GM19099 (cell line): ENCODE measurements at regions not wholly inside any gene's neighbourhood (a gene's known extent, or its start where the extent isn't known, plus 50 kb on each side); places are given as distances from the start of the nearest gene placed in this dataset.

ENCODE experiments used
- POLR2A ChIP-seq: IDR thresholded peaks from 3 replicates; pipeline ENCODE4 v1.6.1; 2011; ENCODE audit warnings: low read depth; ENCODE audit not compliant: insufficient read length; ENCODE audit errors: extremely low read depth

DNA sequence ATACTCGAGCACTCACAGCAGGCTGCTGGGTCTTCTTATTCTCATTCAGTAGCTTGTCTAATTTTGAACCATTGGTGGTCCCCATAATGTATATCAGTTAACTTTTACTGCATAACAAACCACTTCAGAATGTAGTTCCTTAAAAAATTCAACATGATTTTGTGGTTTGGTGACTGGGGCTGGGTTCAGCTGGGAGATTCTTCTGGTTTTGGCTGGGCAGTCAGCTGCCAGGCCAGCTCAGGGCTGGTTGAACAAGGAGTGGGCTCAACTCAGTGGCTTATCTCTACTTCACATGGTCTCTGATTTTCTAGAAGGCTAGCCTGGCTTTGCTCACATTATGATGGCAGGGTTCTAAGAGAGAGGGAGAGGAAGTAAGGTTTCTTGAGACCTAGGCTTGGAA is 292.4 kb upstream of the CHD6 start:
- TF ChIP-seq POLR2A = no peak

DNA sequence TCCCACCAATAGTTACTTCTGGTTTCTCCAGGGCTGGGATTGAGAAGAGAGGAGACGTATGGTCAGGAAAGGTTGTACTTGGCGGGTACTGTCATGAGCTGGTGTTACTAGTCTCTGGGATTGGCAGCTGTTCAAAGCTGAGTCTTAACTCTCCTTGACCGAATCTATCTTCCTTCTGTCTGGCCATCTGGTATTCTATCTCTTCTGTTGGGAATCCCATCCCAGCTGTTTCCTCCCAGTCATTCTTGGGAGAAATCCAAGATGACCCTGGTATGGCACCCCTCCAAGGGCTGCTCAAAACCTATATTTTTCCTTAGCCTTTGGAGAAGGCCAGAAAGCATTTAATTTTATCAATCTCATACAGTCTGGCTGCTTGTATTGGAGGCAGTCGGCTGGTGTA is 287.0 kb upstream of the CHD6 start:
- no peak for TF ChIP-seq POLR2A

DNA sequence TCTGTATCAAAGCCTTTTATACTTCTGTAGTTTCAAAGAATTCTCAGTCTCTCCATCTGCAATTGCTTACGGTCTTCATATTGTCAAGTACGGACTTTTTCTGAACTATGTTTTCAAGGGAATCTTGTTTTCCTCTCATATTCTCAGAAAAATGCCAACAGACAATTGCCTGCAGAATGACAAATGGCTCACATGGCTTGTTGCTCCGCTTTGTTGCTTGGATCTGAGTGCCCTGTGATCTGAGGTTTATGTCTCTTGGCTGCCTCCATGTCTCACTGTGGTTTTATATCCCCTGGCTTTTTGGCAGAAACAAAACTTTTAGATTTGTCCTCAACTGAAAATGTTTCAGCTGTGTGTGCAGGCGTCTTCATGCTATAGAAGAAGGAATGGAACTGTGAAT is 285.4 kb upstream of the CHD6 start:
- no peak for TF ChIP-seq POLR2A

DNA sequence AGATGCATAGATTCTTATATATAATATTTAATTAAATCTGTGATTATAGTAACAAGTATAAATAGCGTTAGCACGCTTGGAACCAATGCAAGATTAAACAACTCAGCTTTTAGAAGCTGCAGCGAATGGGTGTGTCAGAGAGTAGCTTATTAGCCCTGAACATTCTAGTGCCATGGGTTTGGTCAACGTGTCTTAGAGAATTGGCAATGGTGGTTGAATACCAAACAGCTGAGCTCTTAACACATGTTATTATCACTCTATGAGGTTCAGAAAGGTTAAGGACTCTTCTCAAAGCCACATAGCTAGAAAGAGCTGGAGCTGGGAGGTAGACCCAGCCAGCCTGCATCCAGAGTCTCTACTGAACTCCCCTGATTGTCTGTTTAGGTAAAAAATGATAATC is 284.2 kb upstream of the CHD6 start:
- TF ChIP-seq POLR2A = no peak

DNA sequence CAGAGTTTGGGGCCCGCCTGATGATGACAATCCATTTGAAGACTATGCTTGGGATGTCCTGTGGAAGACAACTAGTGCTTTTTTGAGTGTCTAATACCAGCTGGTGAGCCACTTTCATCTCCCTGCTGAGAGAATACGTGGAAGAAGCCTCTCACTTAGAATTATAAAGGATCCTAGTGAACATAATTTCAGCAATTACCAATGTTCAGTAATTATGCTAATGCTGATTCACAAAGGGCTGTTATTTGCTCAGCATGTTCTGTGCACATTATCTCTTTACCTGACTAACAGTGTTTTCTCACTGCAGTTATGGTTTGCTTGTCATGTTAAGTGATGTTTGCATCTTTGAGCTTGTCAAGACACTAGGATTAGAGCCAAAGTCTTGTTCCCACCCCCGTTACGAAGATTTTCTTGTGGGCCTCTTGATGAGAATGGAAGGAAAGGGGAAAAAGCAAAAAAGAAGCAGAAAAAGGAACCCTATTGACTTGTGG is 282.1 kb upstream of the CHD6 start:
- no peak for TF ChIP-seq POLR2A

DNA sequence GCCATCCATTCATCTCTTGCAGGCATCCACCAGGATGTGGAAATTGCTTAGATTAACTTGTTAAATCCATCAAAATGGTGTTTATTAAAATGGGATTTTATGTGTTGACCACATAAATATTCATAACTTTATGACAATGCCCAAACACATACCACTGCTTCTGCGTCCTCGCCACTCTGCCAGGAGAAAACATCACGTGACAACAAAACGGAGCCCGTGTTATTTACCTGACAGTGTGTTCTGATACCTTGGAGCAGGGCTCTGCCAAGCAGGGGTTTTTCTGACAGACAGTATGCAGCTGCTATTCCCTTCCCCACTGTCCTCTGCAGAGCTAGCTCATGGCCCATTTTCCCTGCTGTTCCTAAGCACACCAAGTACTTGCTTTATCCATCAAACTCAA is 279.5 kb upstream of the CHD6 start:
- no peak for TF ChIP-seq POLR2A

DNA sequence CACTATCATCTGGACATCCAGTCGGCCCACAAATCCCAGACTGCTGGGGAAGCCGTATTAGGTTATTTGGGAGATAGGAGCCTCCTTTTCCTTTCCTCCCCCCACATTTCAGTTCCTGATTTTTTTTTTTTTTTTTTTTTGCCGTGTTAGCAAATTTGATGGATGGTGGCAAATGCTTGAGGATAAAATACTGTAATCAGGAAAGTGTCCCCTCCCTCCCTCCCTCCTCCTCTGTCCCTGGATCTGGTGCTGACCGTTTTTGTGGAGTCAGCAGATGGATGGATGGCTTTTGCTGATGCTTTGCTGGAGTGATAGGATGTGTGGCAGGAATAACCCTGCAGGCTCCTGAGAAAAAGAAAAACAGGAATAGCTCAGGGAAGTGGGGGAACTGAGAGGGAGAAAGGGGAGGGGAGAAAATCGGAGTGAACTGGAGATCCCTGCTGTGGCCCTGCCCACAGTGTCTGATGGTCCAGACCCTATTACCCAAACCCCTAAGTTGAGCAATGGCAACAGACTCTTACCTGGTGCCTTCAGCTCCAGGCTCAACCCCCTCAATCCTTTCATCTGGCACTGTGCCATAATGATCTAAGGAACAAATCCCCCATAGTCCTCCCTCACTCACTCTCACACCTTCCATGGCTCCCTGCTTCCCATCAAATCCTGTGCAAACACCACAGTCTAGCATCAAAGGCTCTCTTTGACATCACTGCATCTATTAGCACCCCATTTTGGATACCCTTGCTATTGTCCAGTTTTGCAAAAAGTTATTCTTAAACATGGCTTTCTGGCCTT is 277.3 kb upstream of the CHD6 start:
- no peak for TF ChIP-seq POLR2A

DNA sequence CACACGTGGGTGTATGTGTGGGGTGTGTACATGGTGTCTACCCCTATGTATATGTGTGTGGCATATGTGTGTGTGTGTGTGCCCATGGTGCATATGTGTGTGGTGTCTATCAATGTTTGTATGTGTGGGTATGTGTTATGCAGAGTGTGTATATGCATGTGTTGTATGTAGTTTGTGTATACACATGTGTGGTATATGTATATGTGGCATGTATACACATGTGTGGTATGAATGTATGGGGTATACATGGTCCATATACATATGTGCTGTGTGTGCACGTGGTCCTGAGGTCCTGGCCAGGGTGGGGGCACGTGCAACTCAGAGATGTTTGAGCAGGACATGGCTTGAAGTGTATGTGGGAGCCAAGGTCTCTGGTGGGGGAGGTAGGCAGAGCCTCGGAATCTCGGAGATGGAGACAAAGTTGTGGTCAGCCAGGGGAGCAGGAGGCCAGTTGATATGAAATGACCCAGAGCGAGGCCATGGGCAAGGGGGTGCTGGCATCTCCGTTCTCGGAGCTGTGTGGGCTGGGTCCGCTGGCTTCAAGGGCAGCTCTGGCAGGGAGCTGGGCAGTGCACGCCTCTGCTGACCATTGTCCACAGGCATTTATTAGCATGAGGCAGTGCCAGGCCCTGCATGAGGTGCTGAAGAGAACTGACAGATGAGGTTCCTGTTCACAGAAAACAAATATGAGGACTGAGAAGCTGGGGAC is 276.2 kb upstream of the CHD6 start:
- TF ChIP-seq POLR2A = no peak

DNA sequence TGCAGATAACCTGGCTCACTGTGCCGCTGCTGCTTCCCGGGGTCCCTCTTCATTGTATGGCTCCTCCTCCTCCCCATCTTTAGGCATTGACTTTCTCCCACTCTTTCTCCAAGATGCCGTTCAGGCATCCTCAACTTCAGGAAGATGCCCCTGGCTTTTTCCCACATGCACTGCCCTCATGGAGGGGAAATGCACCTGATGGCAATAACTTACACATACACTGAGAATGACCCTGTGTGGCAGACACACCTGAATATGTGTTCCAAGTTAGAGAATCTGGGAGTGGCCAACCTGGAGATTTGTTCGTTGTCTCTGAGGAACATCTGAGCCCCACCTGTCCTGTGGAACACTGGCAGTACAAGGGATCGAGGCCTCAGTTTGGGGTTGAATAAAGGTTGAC is 273.9 kb upstream of the CHD6 start:
- TF ChIP-seq POLR2A = no peak

DNA sequence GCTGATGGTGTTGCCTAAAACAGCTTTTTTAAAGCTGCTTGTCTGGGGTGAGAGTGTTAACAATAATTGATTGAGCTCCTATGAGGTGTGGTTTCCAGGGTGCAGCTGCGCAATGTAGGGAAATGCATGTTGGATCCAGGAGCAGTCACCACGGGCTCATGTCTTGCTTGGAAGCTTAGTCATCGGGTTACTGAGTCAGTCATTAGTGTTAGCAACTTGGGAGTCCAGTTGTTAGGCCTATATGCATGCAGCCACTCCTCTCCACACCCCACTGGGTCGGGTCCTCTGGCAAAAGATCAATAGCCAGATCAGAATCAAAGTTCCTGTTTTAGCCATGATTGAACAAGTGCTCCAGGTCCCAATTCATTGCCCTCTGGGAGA is 271.7 kb upstream of the CHD6 start:
- no peak for TF ChIP-seq POLR2A

DNA sequence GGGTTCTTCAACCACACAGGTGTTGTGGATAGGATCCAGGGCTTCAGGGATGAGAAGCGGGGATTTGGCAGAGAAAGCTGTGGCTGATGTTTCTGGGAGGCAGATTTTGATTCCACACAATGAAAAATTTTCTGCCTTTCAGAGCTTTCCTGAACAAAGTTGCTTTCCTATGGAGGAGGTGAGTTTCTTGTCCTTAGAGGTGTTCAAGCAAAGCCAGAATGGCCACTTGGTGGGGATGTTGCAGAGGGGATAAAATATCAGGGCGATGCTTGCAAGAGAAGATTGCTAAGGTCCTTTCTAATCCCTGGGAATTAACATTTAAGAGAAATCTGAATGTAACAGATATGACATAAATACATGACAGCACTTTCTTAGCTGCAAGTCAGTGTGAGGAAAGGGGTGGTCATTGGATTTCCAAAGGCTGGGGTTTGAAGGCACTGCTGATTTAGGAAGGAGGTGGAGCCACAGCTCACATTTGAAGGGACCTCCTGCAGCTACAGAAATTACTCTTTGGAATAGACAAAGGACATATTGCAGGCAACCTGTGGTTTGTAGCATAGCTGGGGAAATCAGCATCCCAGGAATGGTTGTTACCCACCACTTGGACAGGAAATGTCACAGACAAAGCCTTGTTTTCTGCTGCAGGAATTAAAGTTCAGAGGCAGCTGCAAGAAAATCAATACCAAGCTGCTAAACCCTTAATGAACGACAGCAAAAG is 271.1 kb upstream of the CHD6 start:
- no peak for TF ChIP-seq POLR2A

DNA sequence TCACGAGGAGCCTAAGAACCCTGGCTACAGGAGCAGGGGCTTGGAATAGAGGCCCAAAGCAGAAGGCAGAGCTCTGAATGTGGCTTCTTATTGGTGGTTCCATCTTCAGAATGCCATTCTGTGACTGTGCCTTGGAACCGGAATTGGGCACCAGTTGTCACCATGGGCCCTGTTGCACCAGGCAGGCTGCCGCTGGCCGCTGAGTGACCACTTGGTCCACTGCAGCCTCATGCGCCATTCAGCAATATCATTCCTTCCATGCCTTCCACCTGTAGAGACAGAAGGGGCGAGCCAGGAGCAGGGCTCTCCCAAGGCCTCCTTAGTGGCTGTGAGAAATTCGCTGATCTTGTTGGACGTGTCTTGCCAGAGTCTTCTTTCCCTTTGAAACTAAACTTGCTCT is 270.3 kb upstream of the CHD6 start:
- TF ChIP-seq POLR2A = no peak

DNA sequence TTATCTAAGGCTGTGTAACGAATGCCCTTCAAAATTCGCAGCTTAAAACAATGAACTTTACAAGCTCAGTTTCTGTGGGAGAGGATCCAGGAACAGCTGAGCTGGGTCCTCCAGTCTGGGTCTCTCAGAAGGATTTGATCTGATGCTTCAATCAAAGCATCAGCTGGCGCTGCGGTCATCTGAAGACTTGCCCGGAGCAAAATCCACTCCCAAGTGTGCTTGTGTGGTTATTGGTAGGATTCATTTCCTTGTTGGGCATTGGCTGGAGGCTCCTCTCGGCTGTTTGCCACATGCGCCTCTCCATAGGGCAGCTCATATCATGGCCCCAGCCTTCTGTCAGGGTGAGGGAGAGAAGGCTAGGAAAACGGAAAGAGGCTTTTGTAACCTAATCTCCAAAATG is 269.3 kb upstream of the CHD6 start:
- TF ChIP-seq POLR2A = no peak

DNA sequence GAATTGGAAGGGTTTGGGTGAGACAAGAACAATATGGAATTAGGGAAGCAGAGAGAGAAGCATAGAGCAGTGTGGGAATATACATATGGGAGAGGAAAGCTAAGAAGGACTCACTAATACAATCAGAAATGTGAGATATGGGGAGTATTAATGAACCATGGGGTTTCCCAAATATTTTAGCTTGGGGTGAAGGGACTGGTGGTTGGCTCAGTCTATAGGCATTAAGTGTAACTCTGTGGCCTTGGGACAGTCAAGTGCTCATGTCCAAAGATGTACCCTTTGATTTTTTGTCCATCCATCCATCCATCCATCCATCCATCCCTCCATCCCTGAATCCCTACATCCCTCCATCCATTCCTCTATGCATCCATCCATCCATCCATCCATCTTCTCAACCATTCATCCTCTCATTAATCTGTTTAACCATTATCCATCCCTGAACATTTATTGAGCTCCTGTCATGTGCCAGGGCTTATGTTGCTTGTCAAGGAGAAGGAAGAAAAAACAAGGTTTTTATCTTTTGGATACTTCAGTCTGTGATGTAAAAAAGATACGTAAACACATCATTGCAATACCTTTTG is 263.4 kb upstream of the CHD6 start:
- no peak for TF ChIP-seq POLR2A

DNA sequence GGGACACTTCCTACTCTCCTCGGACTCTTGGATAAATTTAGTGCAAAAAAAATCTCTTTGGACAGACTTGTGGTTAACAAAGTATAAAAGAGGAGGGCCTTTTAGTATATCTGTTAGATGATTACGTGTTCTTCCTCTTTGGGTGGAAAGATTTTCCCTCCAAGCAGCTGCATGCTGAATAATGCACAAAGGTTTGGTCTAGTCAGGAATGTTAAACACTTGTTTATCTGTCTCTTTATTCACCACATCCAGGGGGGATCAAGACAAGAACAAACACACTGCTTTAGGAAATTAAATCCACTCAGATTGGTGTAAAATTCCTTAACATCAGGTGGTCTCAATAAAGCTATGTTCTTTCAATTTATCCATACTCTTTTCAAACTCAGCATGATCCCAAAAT is 260.9 kb upstream of the CHD6 start:
- no peak for TF ChIP-seq POLR2A
